Right lobe of liver (tissue), 6 donors: ENCODE measurements at regions not wholly inside any gene's neighbourhood (a gene's known extent, or its start where the extent isn't known, plus 50 kb on each side); places are given as distances from the start of the nearest gene placed in this dataset.

Source experiments
- ATAC-seq, 4 donors: fragments of 200-7000 bp; cut with Tn5 transposase; one replicate each; pipeline ENCODE4 v1.9.1; 2020; ENCODE audit warnings: mild to moderate bottlenecking in 4 of 4, moderate library complexity in 4 of 4
- DNase-seq, 3 donors: peaks; one replicate each; pipeline ENCODE4 v3.0.0-alpha.2; 2020
- H3K27ac ChIP-seq, 3 donors: fragments of 200-600 bp; one replicate each; pipeline ENCODE4 v1.8.0; 2022
- H3K27me3 ChIP-seq, 2 donors: fragments of 200-600 bp; one replicate each; pipeline ENCODE4 v1.8.0; 2022
- H3K36me3 ChIP-seq, 4 donors: fragments of 200-600 bp; sonication (generic) in 1 of 4; one replicate each; pipeline versions ENCODE4 v1.5.1 to v1.8.0; 2017 to 2022; ENCODE audit warnings: control low read depth in 1 of 4
- H3K4me1 ChIP-seq, 4 donors: fragments of 200-600 bp; sonication (generic) in 1 of 4; one replicate each; pipeline versions ENCODE4 v1.5.1 to v1.8.0; 2017 to 2022; ENCODE audit warnings: control low read depth in 1 of 4
- H3K4me3 ChIP-seq, 3 donors: fragments of 200-600 bp; one replicate each; pipeline ENCODE4 v1.8.0; 2022
- H3K9me3 ChIP-seq, 4 donors: fragments of 200-600 bp; sonication (generic) in 1 of 4; one replicate each; pipeline versions ENCODE4 v1.5.1 to v1.8.0; 2017 to 2022; ENCODE audit warnings: control low read depth in 1 of 4
- CTCF ChIP-seq, 4 donors: fragments of 200-600 bp in 3 of 4; fragments of 450-650 bp in 1 of 4; IDR thresholded peaks; one replicate each; pipeline versions ENCODE4 v1.5.1 to v1.8.0; 2016 to 2022; ENCODE audit warnings: antibody characterized with exemption in 4 of 4, mild to moderate bottlenecking in 2 of 4
- POLR2A ChIP-seq: fragments of 450-650 bp; IDR thresholded peaks from one replicate; pipeline ENCODE4 v1.6.1; 2017; ENCODE audit warnings: antibody characterized with exemption, mild to moderate bottlenecking
- WGBS: methylation state at CpG from one replicate; pipeline ENCODE4 v1.1.6; 2018; ENCODE audit warnings: low coverage, low lambda C conversion rate; ENCODE audit not compliant: insufficient coverage; ENCODE audit errors: missing lambda C conversion rate; 5-methylcytosine and 5-hydroxymethylcytosine counted together
- intact Hi-C, 2 donors: fragments of 100-400 bp; cut with DNase I; formaldehyde crosslinking; loops; one replicate each; pipeline versions ENCODE4 v1.11.2 to v1.14.1; 2022
- donor health status: DM: no; HTN: yes; CAD: no.
- donor health status: DM: no; HTN: no; CAD: no.
- donor health status: DM: no; HTN: no; CAD: no.
- donor health status: DM: no; HTN: yes; CAD: no.
- donor health status: DM: no; HTN: yes; CAD: no.

GRCh38 chr7:119219663-119220062 lies 995.2 kb downstream of the ANKRD7 start:
- H3K27me3 ChIP-seq = no peaks in the 10 kb centered on the region
- DNase-seq (no peak), ATAC-seq (no peak)
- intact Hi-C loops = no loop called here
- TF ChIP-seq CTCF (IDR thresholded peaks at IDR 0.05) (no peak), POLR2A (no peak)
- H3K4me3 ChIP-seq = no peak overlapping the region
- no peaks in the 10 kb centered on the region for H3K36me3 ChIP-seq
- H3K4me1 ChIP-seq = no peaks in the 10 kb centered on the region
- H3K27ac ChIP-seq = no peak overlapping the region
- no peaks in the 10 kb centered on the region for H3K9me3 ChIP-seq
- 83% methylated on average over 1 of the region's 3 CpGs for WGBS

- intact Hi-C loops = no loop called here
- H3K4me1 ChIP-seq = no peaks in the 10 kb centered on the region
- no peak overlapping the region for H3K4me3 ChIP-seq
These were observed 999.4 kb downstream of the ANKRD7 start for GRCh38 chr7:119223930-119224329.

GRCh38 chr7:119228482-119228881 lies 1004.0 kb downstream of the ANKRD7 start:
- 91% methylated on average over 1 of the region's 1 CpG for WGBS
- Histone ChIP-seq H3K27me3 (no peaks in the 10 kb centered on the region), H3K36me3 (no peaks in the 10 kb centered on the region), H3K27ac (no peak overlapping the region), H3K4me3 (no peak overlapping the region), H3K4me1 (no peaks in the 10 kb centered on the region), H3K9me3 (no peaks in the 10 kb centered on the region)
- no peak for ATAC-seq
- TF ChIP-seq POLR2A (no peak), CTCF (IDR thresholded peaks at IDR 0.05) (no peak)
- intact Hi-C loops = no loop called here
- no peak for DNase-seq

More at GRCh38 chr7:119223930-119224329, 999.4 kb downstream of the ANKRD7 start:
- no peak overlapping the region for H3K27ac ChIP-seq
- no peaks in the 10 kb centered on the region for H3K27me3 ChIP-seq
- TF ChIP-seq CTCF (IDR thresholded peaks at IDR 0.05) (no peak), POLR2A (no peak)
- DNase-seq (no peak), ATAC-seq (no peak)
- 63% methylated on average over 2 of the region's 2 CpGs for WGBS
- no peaks in the 10 kb centered on the region for H3K36me3 ChIP-seq
- H3K9me3 ChIP-seq = no peaks in the 10 kb centered on the region

GRCh38 chr7:119232091-119232490 lies 1007.6 kb downstream of the ANKRD7 start:
- 58% methylated on average over 2 of the region's 2 CpGs for WGBS
- intact Hi-C loops = no loop called here
- no peak overlapping the region for H3K4me3 ChIP-seq
- H3K36me3 ChIP-seq = no peaks in the 10 kb centered on the region
- ATAC-seq (no peak), DNase-seq (no peak)
- TF ChIP-seq POLR2A = no peak
- no peak for TF ChIP-seq CTCF (IDR thresholded peaks at IDR 0.05)
- no peaks in the 10 kb centered on the region for H3K4me1 ChIP-seq
- H3K9me3 ChIP-seq = no peaks in the 10 kb centered on the region
- H3K27ac ChIP-seq = no peak overlapping the region
- no peaks in the 10 kb centered on the region for H3K27me3 ChIP-seq

- Histone ChIP-seq H3K4me1 (no peaks in the 10 kb centered on the region), H3K36me3 (no peaks in the 10 kb centered on the region), H3K27me3 (no peaks in the 10 kb centered on the region), H3K27ac (no peak overlapping the region), H3K4me3 (no peak overlapping the region), H3K9me3 (no peaks in the 10 kb centered on the region)
- TF ChIP-seq CTCF (IDR thresholded peaks at IDR 0.05) = no peak
- no peak for TF ChIP-seq POLR2A
- intact Hi-C loops = no loop called here
- WGBS = 88% methylated on average over 1 of the region's 1 CpG
- ATAC-seq = no peak
- DNase-seq = no peak
These were observed 1008.5 kb downstream of the ANKRD7 start for GRCh38 chr7:119233015-119233414.
